ENCODE measurements at regions not wholly inside any gene's neighbourhood (a gene's known extent, or its start where the extent isn't known, plus 50 kb on each side); places are given as distances from the start of the nearest gene placed in this dataset.

DNA sequence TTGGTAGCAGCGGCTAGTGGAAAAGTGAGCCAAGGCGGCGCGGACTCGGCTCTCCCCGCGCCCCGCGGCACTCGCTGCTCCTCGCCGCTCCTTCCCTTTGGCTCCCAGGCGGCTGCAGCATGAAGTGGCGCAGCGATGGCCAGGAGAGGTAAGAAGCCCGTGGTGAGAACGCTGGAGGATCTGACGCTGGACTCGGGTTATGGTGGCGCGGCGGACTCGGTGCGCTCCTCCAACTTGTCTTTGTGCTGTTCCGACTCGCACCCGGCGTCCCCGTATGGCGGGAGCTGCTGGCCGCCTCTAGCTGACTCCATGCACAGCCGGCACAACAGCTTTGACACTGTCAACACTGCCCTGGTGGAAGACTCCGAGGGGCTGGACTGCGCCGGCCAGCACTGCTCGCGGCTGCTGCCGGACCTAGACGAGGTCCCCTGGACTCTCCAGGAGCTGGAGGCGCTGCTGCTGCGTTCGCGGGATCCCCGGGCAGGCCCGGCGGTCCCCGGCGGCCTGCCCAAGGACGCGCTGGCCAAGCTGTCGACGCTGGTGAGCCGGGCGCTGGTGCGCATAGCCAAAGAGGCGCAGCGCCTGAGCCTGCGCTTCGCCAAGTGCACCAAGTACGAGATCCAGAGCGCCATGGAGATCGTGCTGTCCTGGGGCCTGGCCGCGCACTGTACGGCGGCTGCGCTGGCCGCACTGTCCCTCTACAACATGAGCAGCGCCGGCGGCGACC, 225.6 kb upstream of the CRY1 start:
- DNase-seq (ENCODE audit: extremely low read depth, low read depth): no peak

DNA sequence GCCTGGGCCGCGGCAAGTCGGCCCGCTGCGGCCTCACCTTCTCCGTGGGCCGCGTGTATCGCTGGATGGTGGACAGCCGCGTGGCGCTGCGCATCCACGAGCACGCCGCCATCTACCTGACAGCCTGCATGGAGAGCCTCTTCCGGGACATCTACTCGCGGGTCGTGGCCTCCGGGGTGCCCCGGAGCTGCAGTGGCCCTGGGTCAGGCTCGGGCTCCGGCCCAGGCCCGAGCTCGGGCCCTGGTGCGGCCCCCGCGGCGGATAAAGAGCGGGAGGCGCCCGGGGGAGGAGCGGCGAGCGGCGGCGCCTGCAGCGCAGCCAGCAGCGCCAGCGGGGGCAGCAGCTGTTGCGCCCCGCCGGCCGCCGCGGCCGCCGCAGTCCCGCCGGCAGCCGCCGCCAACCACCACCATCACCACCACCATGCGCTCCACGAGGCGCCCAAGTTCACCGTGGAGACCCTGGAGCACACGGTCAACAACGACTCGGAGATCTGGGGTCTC, 226.2 kb upstream of the CRY1 start:
- DNase-seq (ENCODE audit: extremely low read depth, low read depth): no peak

DNA sequence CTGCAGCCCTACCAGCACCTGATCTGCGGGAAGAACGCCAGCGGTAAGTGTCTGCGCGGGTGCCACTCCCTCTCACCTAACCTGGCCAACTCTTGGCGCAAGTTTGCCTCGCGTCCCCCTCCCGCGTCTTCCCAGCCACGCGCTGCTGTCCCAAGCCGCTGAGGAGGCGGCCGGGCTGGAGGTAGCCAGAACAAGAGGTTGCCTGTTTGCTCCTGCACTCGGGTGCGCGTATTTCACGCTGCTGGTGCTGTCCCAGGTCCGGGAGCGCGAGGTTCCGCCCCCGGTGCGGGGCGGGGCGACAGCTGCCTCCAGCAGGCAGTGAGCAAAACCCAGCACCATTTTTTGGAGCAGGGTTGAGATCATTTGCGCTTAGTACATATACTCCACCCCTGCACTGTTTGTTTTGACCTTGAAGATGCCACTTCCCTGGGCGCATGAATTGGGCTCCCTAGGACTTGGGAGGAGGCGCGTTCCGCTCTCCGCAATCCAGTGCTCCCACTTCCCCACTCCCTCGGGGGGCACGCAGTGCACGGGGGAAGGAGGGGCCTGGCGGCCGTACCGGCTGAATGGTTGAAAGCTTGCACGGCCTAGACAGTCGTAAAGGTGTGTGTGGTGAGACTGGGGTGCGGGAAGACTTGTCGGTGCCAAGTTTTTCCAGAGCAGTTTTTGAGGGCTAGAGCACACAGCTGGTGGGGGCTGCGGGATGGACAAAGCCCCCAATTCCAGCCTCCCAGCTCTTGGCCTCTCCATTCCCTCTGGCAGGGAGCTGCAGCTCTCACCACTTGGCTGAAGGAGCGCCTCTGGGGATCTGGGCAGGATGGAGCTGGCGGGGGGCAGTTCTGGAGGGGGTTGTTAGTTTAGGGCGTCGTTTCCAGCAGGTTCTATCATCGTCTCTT, 226.9 kb upstream of the CRY1 start:
- no peak for DNase-seq (ENCODE audit: extremely low read depth, low read depth)

GRCh38 chr12:107320929-107321631, 227.7 kb upstream of the CRY1 start:
- DNase-seq (ENCODE audit: extremely low read depth, low read depth): no peak

DNA sequence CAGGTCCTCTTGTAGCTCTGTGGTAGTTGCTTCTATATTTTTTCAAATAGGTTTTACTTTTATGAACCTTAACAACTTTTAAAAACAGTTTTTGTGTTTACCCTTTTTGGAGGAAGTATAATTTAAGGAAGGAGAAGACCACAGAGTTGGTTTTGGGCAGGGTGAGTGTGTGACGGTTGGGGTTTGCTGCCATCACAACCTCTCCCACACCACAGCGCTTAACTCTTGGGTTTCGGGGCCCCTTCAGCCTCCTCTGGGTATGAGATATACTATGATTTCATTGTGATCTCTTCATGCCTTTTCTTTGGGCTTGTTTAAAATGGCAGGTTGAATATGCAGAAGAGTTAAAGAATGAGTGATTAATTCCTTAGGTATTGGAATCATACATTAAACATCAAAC, 228.7 kb upstream of the CRY1 start:
- no peak for DNase-seq (ENCODE audit: extremely low read depth, low read depth)

DNA sequence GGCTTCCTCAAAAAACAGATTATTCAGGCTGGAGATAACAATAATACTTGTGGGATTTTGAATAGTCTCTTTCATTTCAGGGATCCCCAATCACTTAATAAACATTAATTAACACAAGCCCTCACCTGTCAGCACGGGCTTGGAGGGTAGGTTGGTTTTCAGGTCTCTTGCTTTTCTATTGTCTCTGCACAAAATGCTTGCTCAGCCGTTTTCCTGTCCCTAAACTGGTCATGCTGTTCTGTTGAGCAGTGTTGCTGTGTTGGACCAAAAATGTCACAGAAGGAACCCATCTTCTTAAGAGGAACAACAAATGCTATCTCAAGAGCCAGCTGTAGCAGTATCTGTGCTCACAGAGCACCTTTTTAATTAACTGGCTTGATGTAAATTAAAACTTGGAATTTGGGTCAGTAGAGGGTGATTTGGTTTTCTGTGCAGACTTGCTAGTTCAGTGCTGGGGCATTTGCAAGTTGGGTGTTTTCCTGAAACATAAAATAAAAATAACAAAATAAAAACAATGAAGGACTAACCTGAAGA, 231.8 kb upstream of the CRY1 start:
- no peak for DNase-seq (ENCODE audit: extremely low read depth, low read depth)

DNA sequence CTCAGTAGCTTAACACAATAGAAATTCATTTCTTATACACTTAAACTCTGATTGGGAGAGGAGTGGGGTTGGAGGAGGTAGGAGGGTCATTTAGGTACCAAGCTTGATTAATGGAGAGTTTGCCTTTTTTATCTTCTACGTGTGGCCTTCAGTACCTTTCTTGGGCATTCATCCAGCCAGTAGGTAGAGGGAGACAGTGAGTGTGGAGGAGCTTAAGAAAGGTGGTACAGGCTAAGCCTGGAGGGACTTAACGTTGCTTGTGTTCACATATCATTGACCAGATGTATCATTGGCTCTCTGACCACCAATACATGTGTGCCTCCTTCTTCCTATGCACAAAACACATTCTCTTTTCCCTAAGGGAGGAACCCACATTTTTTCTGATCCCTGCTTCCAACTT, 232.9 kb upstream of the CRY1 start:
- no peak for DNase-seq (ENCODE audit: extremely low read depth, low read depth)

DNA sequence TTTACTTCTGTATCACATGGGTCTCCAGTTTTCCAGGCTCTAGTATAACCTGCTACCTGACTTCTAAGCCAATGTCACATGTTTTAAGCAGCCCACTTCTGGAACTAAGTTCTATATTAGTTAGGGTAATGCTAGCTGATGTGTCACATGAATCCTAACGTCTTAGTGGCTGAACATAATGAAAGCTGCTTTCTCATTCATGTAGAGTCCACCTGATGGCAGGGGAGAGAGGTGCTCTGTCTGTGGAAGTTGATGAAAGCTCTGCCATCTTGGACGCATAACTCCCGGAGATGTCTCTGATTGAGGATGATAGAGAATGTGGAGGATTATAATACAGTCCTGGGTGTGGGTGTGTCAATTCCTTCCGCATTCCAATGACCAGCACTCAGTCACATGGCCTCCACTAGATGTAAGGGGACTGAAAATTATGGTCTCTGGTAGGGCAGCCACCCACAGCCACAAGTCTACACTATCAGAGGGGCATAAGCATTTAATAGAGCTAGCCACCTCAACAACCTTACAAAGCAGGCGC, 234.4 kb upstream of the CRY1 start:
- no peak for DNase-seq (ENCODE audit: extremely low read depth, low read depth)

DNA sequence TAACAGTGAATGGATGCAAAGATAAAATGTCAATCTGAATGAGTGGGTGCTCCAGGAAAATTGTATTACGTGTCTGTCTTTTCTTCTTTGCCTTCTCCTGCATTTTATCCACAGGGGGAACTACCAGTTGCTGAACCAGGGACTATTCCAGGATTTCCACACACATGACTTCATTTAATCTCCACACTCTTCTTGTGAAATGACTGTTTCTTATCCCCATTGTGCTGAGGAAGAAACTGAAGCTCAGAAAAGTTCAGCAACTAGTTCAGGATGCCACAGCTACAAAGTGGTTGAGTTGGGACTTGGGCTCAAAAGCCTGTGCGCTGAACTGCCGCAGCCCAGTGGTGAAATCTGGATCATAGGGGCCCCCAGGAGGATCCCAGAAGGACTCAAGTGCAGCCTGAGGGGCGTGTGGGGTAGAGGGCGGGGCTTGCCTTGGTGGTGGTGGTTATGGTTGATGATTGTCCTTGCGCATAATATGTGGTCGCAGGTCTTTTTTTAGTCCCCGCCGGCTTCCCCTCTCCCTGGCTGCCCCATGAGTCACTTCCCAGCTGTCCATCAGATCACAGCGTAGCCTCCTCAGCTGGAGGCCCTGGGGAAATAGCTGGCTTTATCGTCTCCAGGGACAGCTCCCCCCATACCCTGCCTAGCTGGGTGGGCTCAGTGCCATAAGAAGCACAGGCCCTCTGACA, 235.2 kb upstream of the CRY1 start:
- DNase-seq (ENCODE audit: extremely low read depth, low read depth): no peak

DNA sequence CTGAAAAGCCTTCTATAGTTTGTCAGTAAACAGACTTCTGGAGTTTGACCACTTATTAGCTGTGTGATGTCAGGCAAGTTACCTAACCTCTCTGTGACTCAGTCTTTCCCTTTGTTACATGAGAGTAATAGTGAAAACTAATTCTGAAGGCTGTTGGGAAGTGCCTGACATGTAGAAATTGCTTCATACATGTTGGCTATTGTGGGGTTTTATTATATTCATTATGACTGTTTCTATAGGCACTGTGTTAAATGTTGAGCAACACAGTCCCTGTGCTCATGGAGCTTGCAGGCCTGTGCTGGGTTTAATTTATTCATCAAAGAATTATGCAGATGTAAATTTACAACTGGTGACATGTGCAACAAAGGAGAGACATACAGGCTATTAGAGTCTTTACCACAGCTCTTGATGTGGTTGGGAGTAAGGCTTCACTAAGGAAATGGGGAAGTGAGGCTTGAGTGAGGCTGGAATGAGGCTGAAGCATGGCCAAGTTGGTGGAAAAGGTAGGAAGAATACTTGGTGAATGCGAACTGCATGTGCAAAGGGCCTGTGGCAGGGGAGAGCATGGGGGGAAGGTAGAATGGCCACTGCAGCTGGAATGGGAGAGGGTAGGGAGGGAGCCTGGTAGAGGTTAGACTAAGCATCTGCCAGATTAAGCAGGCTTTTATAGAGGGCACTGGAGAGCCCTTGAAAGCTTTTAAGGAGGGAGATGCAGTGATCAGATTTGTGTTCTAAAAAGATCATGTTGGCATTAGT, 236.4 kb upstream of the CRY1 start:
- DNase-seq (ENCODE audit: extremely low read depth, low read depth): no peak

DNA sequence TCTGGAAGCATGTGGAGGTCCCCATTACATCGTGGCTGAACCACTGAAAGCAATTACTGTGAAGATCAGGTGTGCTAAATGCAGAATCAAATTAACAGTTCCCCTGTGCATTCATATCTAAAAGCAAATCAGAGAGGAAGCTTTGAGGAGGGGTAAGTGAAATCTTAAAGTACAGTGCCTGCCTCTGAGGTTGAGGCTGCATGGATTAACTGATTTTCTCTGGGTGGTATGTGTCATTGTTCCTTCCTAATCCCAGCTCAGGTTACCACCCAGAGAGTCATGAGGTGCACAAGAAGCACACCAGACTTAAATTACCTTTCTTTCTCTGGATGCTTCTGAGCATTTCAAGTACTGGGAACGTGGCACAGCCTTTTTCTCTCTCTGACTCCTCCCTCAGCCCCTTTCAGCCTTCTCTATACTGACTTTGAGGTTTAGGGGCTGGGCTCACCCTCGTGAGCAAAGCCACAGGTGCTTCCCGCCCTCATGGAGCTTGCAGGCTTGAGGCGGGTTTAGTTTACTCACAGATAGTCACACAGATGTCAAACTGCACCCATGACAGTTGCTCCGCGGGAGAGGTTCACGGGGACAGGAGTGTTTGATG, 237.6 kb upstream of the CRY1 start:
- DNase-seq (ENCODE audit: extremely low read depth, low read depth): no peak

DNA sequence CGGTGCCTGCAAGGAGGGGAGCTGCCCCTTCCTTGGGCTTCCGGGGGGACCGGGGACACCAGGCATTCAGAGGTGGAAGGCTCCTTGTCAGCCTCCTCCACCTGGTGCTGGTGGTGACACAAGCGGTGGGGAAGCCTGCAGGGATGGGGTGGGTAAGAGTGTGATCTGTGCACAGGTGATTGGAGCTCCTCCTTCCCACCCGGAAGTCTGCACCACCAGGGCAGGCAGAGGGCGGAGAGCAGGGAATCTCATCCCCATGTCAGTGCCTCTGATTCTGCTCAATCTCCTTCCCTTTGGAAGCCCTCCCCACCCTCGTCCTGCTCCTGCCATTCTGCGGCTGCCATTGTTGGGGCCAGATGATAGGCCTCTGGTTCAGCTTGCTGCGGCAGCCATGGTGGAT, 238.1 kb upstream of the CRY1 start:
- DNase-seq (ENCODE audit: extremely low read depth, low read depth): no peak

- no peak for DNase-seq (ENCODE audit: extremely low read depth, low read depth)
These were observed 238.6 kb upstream of the CRY1 start for GRCh38 chr12:107331912-107332311.

GRCh38 chr12:107332743-107333142, 239.4 kb upstream of the CRY1 start:
- DNase-seq (ENCODE audit: extremely low read depth, low read depth): no peak

DNA sequence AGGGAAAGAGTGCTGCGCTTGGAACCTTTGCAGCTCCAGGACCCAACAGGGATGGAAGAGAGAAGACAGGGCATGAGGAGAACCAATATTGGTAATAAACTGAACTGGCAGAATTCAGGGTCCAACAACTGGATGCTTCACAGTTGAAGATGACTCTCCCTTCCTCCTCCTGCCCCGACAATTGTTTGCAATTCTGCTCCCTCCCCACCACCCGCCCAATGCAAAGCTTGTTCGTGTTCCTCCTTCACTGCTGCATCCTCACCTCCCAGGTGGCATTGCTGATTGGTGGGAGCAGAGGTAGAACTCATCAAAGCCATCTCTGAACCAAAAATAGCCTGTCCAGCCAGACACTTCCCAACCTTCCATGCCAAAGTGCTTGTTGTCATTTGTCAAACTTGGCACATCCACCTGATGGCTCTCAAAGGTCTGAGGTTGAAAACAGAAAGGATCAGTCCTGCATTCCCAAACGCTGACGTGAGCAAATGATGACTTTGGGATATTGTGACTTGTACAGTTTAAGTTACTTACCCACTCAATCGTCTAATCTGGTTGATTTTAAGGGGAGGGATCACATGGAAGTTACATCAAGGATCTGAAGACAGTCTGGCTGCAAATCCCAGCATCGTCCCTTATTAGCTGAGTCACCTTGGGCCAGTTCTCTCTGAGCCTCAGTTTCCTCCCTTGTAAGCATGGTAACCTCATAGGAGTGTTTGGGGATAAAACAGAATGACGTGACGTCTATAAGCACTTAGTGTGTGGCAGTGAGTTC, 242.6 kb upstream of the CRY1 start:
- no peak for DNase-seq (ENCODE audit: extremely low read depth, low read depth)

DNA sequence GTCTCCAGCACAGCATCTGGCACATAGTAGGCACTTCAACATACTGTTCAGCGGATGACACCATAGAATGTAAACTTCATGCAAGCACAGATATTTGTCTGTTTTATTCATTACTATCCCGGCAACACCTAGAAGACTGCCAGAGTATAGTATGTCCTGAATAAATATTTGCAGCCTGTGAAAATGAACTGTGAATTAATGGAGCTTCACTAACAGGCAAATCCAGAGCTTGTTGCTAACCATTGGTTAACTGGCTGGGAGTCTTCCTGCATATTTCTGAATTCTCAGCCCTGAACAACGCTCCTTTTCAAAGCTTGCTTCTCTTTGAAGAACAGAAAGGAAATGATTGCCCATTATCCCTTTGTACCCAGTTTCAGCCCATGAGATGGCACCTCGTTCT, 243.3 kb upstream of the CRY1 start:
- DNase-seq (ENCODE audit: extremely low read depth, low read depth): no peak

DNA sequence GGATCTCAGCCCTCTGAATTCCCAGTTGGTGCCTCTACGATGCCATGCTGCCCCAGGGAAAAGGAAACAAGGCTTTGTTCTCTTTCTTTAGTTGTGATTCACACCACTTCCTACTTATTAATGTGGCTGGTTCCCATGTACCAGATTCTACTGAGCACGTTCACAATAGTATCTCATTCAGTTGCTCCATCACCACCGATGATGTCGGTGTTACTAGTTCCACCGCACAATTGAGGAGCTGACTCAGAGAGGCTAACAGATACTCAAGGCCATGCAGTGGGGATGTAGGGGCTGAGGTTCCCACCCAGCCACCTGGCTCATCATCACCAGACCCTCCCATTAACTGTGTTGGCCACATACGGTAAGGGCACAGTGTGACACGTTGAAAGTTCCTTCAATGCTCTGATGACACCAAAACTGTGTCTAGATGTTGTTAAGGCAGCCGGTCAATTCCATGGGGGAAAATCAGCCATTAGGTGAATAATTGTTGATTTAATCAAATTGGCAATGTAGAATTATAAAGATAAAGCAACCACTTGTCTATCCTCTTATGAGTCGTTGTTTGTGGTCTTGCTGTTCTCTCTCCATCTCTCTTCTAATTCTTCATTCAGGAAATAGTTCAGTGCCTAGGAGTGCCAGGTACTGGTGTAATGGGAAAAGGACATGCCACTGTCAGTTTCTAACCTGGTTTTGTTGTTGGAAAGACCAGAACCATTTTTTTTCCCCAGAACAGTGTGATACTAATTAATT, 244.2 kb upstream of the CRY1 start:
- DNase-seq (ENCODE audit: extremely low read depth, low read depth): no peak

DNA sequence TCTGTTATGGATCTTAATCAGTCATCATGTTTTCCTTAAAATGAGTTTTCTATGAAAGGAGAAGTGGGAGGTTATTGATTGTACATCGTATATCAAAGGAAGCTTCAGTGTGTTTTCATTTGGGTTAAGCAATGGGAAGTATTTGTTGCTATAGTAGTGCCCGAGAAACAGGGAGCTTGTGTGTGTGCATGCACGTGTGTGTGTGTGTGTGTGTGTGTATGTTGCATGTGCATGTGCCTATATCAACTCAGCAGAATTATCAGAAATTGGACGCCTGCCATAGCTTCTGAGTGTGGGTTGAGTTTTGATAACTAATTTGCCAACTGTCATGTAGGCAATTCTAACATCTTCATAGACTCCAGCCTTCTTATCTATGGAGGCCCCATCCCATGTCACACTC, 246.1 kb upstream of the CRY1 start:
- no peak for DNase-seq (ENCODE audit: extremely low read depth, low read depth)
